ENCODE measurements at regions not wholly inside any gene's neighbourhood (a gene's known extent, or its start where the extent isn't known, plus 50 kb on each side); places are given as distances from the start of the nearest gene placed in this dataset.

DNA sequence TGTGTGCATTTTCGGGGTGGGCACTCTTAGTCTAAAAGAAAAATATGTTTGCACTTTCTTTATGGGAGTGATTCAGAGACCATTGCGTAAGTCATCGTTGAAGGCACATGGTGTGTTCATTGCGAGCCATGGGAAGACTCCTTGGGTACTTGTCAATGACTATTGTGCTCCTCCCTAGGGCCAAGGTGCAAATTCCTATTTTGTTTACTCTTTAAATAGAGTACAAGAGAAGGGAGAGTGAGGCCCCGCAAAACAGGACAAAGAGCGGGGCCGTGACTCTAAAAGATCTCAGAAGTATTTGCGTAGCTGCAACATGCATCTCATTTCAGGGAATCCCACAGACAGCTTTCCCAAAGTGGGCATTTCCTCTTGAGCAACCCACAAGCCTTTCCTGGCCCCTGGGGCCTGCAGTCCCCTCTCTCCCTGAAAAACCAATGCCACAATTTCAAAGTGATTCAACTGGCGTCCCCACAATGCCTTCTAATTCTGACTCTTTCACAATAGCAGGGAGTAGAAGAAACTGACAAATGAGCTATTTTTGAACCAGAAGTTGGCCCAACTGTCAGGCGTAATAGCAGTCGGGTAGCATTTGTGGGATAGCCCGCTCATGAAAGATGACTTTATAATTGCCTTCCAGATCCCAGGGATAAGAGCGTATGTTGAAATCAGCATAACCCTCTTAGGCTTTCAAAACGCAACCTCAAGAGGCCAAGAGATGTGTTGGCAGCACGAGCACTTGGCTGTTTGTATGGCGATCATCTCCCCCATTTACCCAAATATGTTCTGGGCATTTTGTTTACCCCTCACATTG, 277.9 kb upstream of the BMP2 start (continued):
- no peak for TF ChIP-seq IRF9 (CRISPR knock-in tag; IDR thresholded peaks at IDR 0.05; ENCODE audit: borderline replicate concordance)
- TF ChIP-seq ZNF407 (CRISPR knock-in tag; IDR thresholded peaks at IDR 0.05; ENCODE audit: not compliant biosample characterization): no peak
- TF ChIP-seq ZNF691 (CRISPR knock-in tag; IDR thresholded peaks at IDR 0.05; ENCODE audit: borderline replicate concordance, low read depth): no peak
- TF ChIP-seq, protein P1, sequence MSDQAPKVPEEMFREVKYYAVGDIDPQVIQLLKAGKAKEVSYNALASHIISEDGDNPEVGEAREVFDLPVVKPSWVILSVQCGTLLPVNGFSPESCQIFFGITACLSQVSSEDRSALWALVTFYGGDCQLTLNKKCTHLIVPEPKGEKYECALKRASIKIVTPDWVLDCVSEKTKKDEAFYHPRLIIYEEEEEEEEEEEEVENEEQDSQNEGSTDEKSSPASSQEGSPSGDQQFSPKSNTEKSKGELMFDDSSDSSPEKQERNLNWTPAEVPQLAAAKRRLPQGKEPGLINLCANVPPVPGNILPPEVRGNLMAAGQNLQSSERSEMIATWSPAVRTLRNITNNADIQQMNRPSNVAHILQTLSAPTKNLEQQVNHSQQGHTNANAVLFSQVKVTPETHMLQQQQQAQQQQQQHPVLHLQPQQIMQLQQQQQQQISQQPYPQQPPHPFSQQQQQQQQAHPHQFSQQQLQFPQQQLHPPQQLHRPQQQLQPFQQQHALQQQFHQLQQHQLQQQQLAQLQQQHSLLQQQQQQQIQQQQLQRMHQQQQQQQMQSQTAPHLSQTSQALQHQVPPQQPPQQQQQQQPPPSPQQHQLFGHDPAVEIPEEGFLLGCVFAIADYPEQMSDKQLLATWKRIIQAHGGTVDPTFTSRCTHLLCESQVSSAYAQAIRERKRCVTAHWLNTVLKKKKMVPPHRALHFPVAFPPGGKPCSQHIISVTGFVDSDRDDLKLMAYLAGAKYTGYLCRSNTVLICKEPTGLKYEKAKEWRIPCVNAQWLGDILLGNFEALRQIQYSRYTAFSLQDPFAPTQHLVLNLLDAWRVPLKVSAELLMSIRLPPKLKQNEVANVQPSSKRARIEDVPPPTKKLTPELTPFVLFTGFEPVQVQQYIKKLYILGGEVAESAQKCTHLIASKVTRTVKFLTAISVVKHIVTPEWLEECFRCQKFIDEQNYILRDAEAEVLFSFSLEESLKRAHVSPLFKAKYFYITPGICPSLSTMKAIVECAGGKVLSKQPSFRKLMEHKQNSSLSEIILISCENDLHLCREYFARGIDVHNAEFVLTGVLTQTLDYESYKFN (CRISPR knock-in tag; conservative IDR thresholded peaks at IDR 0.05): peak; percentile 68; the same call in 1 of the 2 replicates
- no peak for TF ChIP-seq ZNF790 (CRISPR knock-in tag; IDR thresholded peaks at IDR 0.05; ENCODE audit: borderline replicate concordance)
- TF ChIP-seq RFX5 (IDR thresholded peaks at IDR 0.05; ENCODE audit: low read depth, low read length): no peak
- TF ChIP-seq ZBED4 (CRISPR knock-in tag; IDR thresholded peaks at IDR 0.05; ENCODE audit: borderline replicate concordance): no peak
- no peak for TF ChIP-seq ZNF326 (CRISPR knock-in tag; IDR thresholded peaks at IDR 0.05; ENCODE audit: borderline replicate concordance)
